DOHH2 (cell line): ENCODE measurements at regions not wholly inside any gene's neighbourhood (a gene's known extent, or its start where the extent isn't known, plus 50 kb on each side); places are given as distances from the start of the nearest gene placed in this dataset.

Experiments
- H3F3A ChIP-seq: fragments of 200-600 bp; sonication (generic), shearing (Covaris generic); 2 replicates; pipeline ENCODE4 v1.6.0; 2016; ENCODE audit warnings: antibody characterized with exemption, mild to moderate bottlenecking; ENCODE audit not compliant: control insufficient read depth, insufficient read depth
- H3K27ac ChIP-seq: fragments of 200-600 bp; sonication (generic); 2 replicates; pipeline ENCODE4 v1.5.1; 2014; ENCODE audit warnings: low read depth, mild to moderate bottlenecking, low read length, moderate library complexity
- H3K27me3 ChIP-seq: fragments of 200-600 bp; sonication (generic); 2 replicates; pipeline ENCODE4 v1.6.1; 2014; ENCODE audit warnings: mild to moderate bottlenecking, low read length, mixed read lengths; ENCODE audit not compliant: control insufficient read depth
- H3K36me3 ChIP-seq: fragments of 200-600 bp; sonication (generic); 2 replicates; pipeline ENCODE4 v1.6.1; 2014; ENCODE audit warnings: mild to moderate bottlenecking, low read length, moderate library complexity, mixed read lengths; ENCODE audit not compliant: control insufficient read depth
- H3K4me1 ChIP-seq: fragments of 200-600 bp; sonication (generic); 2 replicates; pipeline ENCODE4 v1.6.1; 2014; ENCODE audit warnings: mild to moderate bottlenecking, low read length, mixed read lengths; ENCODE audit not compliant: control insufficient read depth
- H3K4me2 ChIP-seq: fragments of 200-600 bp; sonication (generic); 2 replicates; pipeline ENCODE4 v1.6.0; 2014; ENCODE audit warnings: mild to moderate bottlenecking, low read length, moderate library complexity
- H3K4me3 ChIP-seq: fragments of 200-600 bp; sonication (generic); 2 replicates; pipeline ENCODE4 v1.5.1; 2014; ENCODE audit warnings: mild to moderate bottlenecking, low read length, mixed read lengths
- H3K79me2 ChIP-seq: fragments of 200-600 bp; sonication (generic); 2 replicates; pipeline ENCODE4 v1.6.1; 2014; ENCODE audit warnings: mild to moderate bottlenecking, low read length, mixed read lengths; ENCODE audit not compliant: control insufficient read depth
- H3K9me2 ChIP-seq: fragments of 200-600 bp; sonication (generic); replicated peaks from 2 replicates; pipeline ENCODE4 v1.6.1; 2014; ENCODE audit warnings: mild to moderate bottlenecking, low read length, mixed read lengths; ENCODE audit not compliant: control insufficient read depth
- H3K9me3 ChIP-seq: fragments of 200-600 bp; sonication (generic); 2 replicates; pipeline ENCODE4 v1.6.1; 2014; ENCODE audit warnings: antibody characterized with exemption, low read length, mixed read lengths; ENCODE audit not compliant: control insufficient read depth, insufficient read depth
- H4K20me1 ChIP-seq: fragments of 200-600 bp; sonication (generic); 2 replicates; pipeline ENCODE4 v1.6.0; 2014; ENCODE audit warnings: low read depth, mild to moderate bottlenecking, antibody characterized with exemption, low read length, moderate library complexity; ENCODE audit not compliant: control insufficient read depth, insufficient read depth
- CTCF ChIP-seq: fragments of 200-600 bp; sonication (generic); IDR thresholded peaks from one replicate; pipeline ENCODE4 v1.5.1; 2014; ENCODE audit warnings: antibody characterized with exemption, mild to moderate bottlenecking, low read depth, low read length; ENCODE audit not compliant: poor library complexity, severe bottlenecking
- EZH2phosphoT487 ChIP-seq: fragments of 200-600 bp; sonication (generic); IDR thresholded peaks from 2 replicates; pipeline ENCODE4 v1.6.1; 2017; ENCODE audit warnings: borderline replicate concordance, mild to moderate bottlenecking, antibody characterized with exemption, low read length, moderate library complexity, mixed read lengths

GRCh38 chr10:57830877-57831560 is 436.7 kb downstream of the IPMK start:
- Histone ChIP-seq H3K27me3 (no peaks in the 10 kb centered on the region), H3K36me3 (no peaks in the 10 kb centered on the region), H3K9me3 (no peaks in the 10 kb centered on the region), H3K4me2 (no peak overlapping the region), H3K4me1 (no peaks in the 10 kb centered on the region), H3K79me2 (no peaks in the 10 kb centered on the region), H3F3A (no peaks in the 10 kb centered on the region), H3K27ac (no peak overlapping the region), H3K4me3 (no peak overlapping the region), H3K9me2 (no peaks in the 10 kb centered on the region), H4K20me1 (no peaks in the 10 kb centered on the region)
- no peak for TF ChIP-seq CTCF
- no peak for TF ChIP-seq EZH2phosphoT487

GRCh38 chr10:57825015-57825414 is 442.7 kb downstream of the IPMK start:
- H3K9me2 ChIP-seq = no peaks in the 10 kb centered on the region
- no peak overlapping the region for H3K4me2 ChIP-seq
- no peak overlapping the region for H3K27ac ChIP-seq
- H3K9me3 ChIP-seq = no peaks in the 10 kb centered on the region
- no peaks in the 10 kb centered on the region for H3F3A ChIP-seq
- TF ChIP-seq CTCF (no peak), EZH2phosphoT487 (no peak)
- H3K4me3 ChIP-seq = no peak overlapping the region
- no peaks in the 10 kb centered on the region for H3K27me3 ChIP-seq
- no peaks in the 10 kb centered on the region for H3K4me1 ChIP-seq
- H4K20me1 ChIP-seq = no peaks in the 10 kb centered on the region
- H3K36me3 ChIP-seq = no peaks in the 10 kb centered on the region
- no peaks in the 10 kb centered on the region for H3K79me2 ChIP-seq

- no peaks in the 10 kb centered on the region for H3K4me1 ChIP-seq
- no peaks in the 10 kb centered on the region for H3K27me3 ChIP-seq
- TF ChIP-seq EZH2phosphoT487 (no peak), CTCF (no peak)
- no peaks in the 10 kb centered on the region for H3K36me3 ChIP-seq
- H3K4me3 ChIP-seq = no peak overlapping the region
- H3K4me2 ChIP-seq = no peak overlapping the region
- no peaks in the 10 kb centered on the region for H3F3A ChIP-seq
- H3K9me2 ChIP-seq = no peaks in the 10 kb centered on the region
- H3K9me3 ChIP-seq = no peaks in the 10 kb centered on the region
- H4K20me1 ChIP-seq = no peaks in the 10 kb centered on the region
- no peak overlapping the region for H3K27ac ChIP-seq
- H3K79me2 ChIP-seq = no peaks in the 10 kb centered on the region
Observed at GRCh38 chr10:57823398-57823797, 444.3 kb downstream of the IPMK start.
